Thoracic aorta (tissue), 2 donors: ENCODE measurements at regions not wholly inside any gene's neighbourhood (a gene's known extent, or its start where the extent isn't known, plus 50 kb on each side); places are given as distances from the start of the nearest gene placed in this dataset.

Experiments used
- ATAC-seq: fragments of 150-250 bp; one replicate; pipeline ENCODE4 v1.8.0; 2017; ENCODE audit warnings: low read depth; ENCODE audit not compliant: insufficient number of reproducible peaks, low FRiP score
- DNase-seq: peaks from one replicate; pipeline ENCODE4 v3.0.0-alpha.2; 2020; ENCODE audit warnings: low spot score
- H3K27ac ChIP-seq, 2 donors: fragments of 200-600 bp; sonication (generic); 1 replicate in 1 of 2; 2 replicates in 1 of 2; pipeline ENCODE4 v1.5.1; 2016; ENCODE audit warnings: mild to moderate bottlenecking in 2 of 2, moderate library complexity in 2 of 2
- H3K27me3 ChIP-seq: fragments of 200-600 bp; sonication (generic); replicated peaks from 2 replicates; pipeline ENCODE4 v1.6.0; 2016; ENCODE audit warnings: mild to moderate bottlenecking; ENCODE audit not compliant: insufficient read depth
- H3K36me3 ChIP-seq: fragments of 200-600 bp; sonication (generic); one replicate; pipeline ENCODE4 v1.5.1; 2016
- H3K4me1 ChIP-seq, 2 donors: fragments of 200-600 bp; sonication (generic); 1 replicate in 1 of 2; 2 replicates in 1 of 2; pipeline versions ENCODE4 v1.5.1 to v1.6.0; 2016; ENCODE audit warnings: low read depth in 2 of 2, mild to moderate bottlenecking in 1 of 2; ENCODE audit not compliant: control insufficient read depth in 1 of 2
- H3K4me3 ChIP-seq: fragments of 200-600 bp; sonication (generic); 2 replicates; pipeline ENCODE4 v1.5.1; 2016; ENCODE audit warnings: mild to moderate bottlenecking
- H3K9me3 ChIP-seq: fragments of 200-600 bp; sonication (generic); 2 replicates; pipeline ENCODE4 v1.5.1; 2016
- CTCF ChIP-seq: fragments of 200-600 bp; sonication (generic); IDR thresholded peaks from one replicate; pipeline ENCODE4 v1.5.1; 2019; ENCODE audit warnings: antibody characterized with exemption

DNA sequence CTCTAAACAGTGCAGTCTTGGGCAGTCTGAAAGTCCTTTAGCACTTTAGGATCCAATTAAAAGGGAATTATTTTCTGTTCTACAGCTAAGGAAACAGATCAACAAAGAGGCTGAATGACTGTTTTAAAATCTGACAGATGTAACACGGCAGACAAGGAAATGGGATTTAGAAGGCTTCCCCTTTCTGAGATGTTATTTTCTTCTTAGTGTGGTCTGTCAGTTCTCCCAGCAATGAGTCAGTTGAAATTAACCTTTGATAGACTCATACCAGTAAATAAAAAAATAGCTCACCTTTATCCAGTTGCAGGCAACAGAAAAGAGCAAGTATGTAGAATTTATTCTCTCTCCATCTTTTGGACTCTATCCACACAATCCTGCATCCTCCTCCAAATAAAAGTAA lies 98.1 kb downstream of the NEDD1 start:
- Histone ChIP-seq H3K4me1 (no peaks in the 10 kb centered on the region), H3K27ac (no peak overlapping the region), H3K36me3 (no peaks in the 10 kb centered on the region), H3K9me3 (no peaks in the 10 kb centered on the region), H3K4me3 (no peak overlapping the region), H3K27me3 (no peaks in the 10 kb centered on the region)
- ATAC-seq (no peak), DNase-seq (no peak)
- TF ChIP-seq CTCF, result no peak

GRCh38 chr12:97005646-97006045 lies 98.6 kb downstream of the NEDD1 start:
- Histone ChIP-seq H3K9me3 (no peaks in the 10 kb centered on the region), H3K27me3 (no peaks in the 10 kb centered on the region), H3K27ac (no peak overlapping the region), H3K36me3 (no peaks in the 10 kb centered on the region), H3K4me3 (no peak overlapping the region), H3K4me1 (no peaks in the 10 kb centered on the region)
- no peak for TF ChIP-seq CTCF
- ATAC-seq (no peak), DNase-seq (no peak)

- Histone ChIP-seq H3K4me1 (no peaks in the 10 kb centered on the region), H3K4me3 (no peak overlapping the region), H3K9me3 (no peaks in the 10 kb centered on the region), H3K27me3 (no peaks in the 10 kb centered on the region), H3K27ac (no peak overlapping the region), H3K36me3 (no peaks in the 10 kb centered on the region)
- DNase-seq (no peak), ATAC-seq (no peak)
- no peak for TF ChIP-seq CTCF
Observed at GRCh38 chr12:97006585-97006984, 99.5 kb downstream of the NEDD1 start.

DNA sequence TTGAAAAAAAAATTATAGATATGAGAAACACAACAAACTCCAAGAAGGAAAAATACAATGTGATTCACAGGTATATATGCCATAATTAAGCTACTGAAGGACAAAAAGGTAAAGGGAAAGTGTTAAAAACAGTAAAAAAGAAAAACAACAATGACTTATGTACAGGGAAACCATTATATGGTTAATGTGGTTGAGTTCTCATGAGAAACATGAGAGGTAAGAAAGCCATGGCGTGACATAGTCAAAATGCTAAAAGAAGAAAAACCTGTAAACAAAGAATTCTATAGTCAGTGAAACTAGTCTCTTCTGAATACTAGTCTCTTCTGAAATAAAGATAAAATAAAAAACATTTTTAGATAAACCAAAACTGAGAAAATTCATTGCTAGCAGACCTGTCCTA lies 109.1 kb downstream of the NEDD1 start:
- no peak for TF ChIP-seq CTCF
- DNase-seq (no peak), ATAC-seq (no peak)
- Histone ChIP-seq H3K36me3 (no peaks in the 10 kb centered on the region), H3K4me1 (no peaks in the 10 kb centered on the region), H3K27ac (no peak overlapping the region), H3K27me3 (no peaks in the 10 kb centered on the region), H3K4me3 (no peak overlapping the region), H3K9me3 (peaks cover 10% of the 10 kb centered on the region)

- H3K9me3 ChIP-seq, result peaks cover 10% of the 10 kb centered on the region
- H3K4me1 ChIP-seq, result no peaks in the 10 kb centered on the region
- H3K36me3 ChIP-seq, result no peaks in the 10 kb centered on the region
- DNase-seq (no peak), ATAC-seq (no peak)
- no peak overlapping the region for H3K4me3 ChIP-seq
- no peak overlapping the region for H3K27ac ChIP-seq
- TF ChIP-seq CTCF, result no peak
- H3K27me3 ChIP-seq, result no peaks in the 10 kb centered on the region
Observed at GRCh38 chr12:97017213-97017612, 110.2 kb downstream of the NEDD1 start.
